Activated CD4-positive, alpha-beta memory T cell treated with anti-CD3 and anti-CD28 coated beads for 36 hours (primary cell): ENCODE measurements at regions not wholly inside any gene's neighbourhood (a gene's known extent, or its start where the extent isn't known, plus 50 kb on each side); places are given as distances from the start of the nearest gene placed in this dataset.

Experiments
- CTCF ChIA-PET: fragments of 350-600 bp; sonication (Branson Sonifier 250); formaldehyde crosslinking; loops from one replicate; lab custom pipeline; 2021; ENCODE audit warnings: antibody characterized with exemption, inconsistent platforms; lab: Charles Lee
- POLR2A ChIA-PET: fragments of 350-600 bp; sonication (Branson Sonifier 250); formaldehyde crosslinking; loops from one replicate; lab custom pipeline; 2021; ENCODE audit warnings: antibody characterized with exemption; lab: Charles Lee
- DNase-seq: peaks from one replicate; pipeline ENCODE4 v3.0.0-alpha.2; 2020
- H3K27ac Mint-ChIP-seq: one replicate; pipeline ENCODE4 v1.8.0; 2021; ENCODE audit warnings: mixed read lengths
- H3K27me3 Mint-ChIP-seq: one replicate; pipeline ENCODE4 v1.8.0; 2021; ENCODE audit warnings: mixed read lengths
- H3K36me3 Mint-ChIP-seq: one replicate; pipeline ENCODE4 v1.8.0; 2021; ENCODE audit warnings: mixed read lengths
- H3K4me1 Mint-ChIP-seq: one replicate; pipeline ENCODE4 v1.8.0; 2021; ENCODE audit warnings: low read depth, mixed read lengths
- H3K4me3 Mint-ChIP-seq: one replicate; pipeline ENCODE4 v1.8.0; 2021; ENCODE audit warnings: mild to moderate bottlenecking, mixed read lengths
- H3K9me3 Mint-ChIP-seq: one replicate; pipeline ENCODE4 v1.8.0; 2021; ENCODE audit warnings: mixed read lengths
- intact Hi-C: fragments of 100-400 bp; cut with micrococcal nuclease; formaldehyde crosslinking; loops from one replicate; pipeline ENCODE4 v1.15.1; 2023

GRCh38 chr12:5294274-5295070, 137.4 kb upstream of the NTF3 start:
- ChIA-PET CTCF (no interaction called here), POLR2A (no interaction called here)
- intact Hi-C loops: no loop called here
- H3K27ac Mint-ChIP-seq: no peak overlapping the region
- no peak overlapping the region for H3K4me3 Mint-ChIP-seq
- peaks cover 5% of the 10 kb centered on the region for H3K27me3 Mint-ChIP-seq
- no peaks in the 10 kb centered on the region for H3K36me3 Mint-ChIP-seq
- no peak for DNase-seq
- H3K9me3 Mint-ChIP-seq: no peaks in the 10 kb centered on the region
- H3K4me1 Mint-ChIP-seq: no peaks in the 10 kb centered on the region

GRCh38 chr12:5295151-5295550, 136.8 kb upstream of the NTF3 start:
- ChIA-PET POLR2A (no interaction called here), CTCF (no interaction called here)
- no peak overlapping the region for H3K4me3 Mint-ChIP-seq
- peaks cover 5% of the 10 kb centered on the region for H3K27me3 Mint-ChIP-seq
- no peaks in the 10 kb centered on the region for H3K9me3 Mint-ChIP-seq
- no peaks in the 10 kb centered on the region for H3K4me1 Mint-ChIP-seq
- intact Hi-C loops: no loop called here
- H3K36me3 Mint-ChIP-seq: no peaks in the 10 kb centered on the region
- no peak for DNase-seq
- H3K27ac Mint-ChIP-seq: no peak overlapping the region

GRCh38 chr12:5295996-5296395, 135.9 kb upstream of the NTF3 start:
- ChIA-PET CTCF (no interaction called here), POLR2A (no interaction called here)
- Mint-ChIP-seq H3K9me3 (no peaks in the 10 kb centered on the region), H3K36me3 (no peaks in the 10 kb centered on the region), H3K4me1 (no peaks in the 10 kb centered on the region), H3K27ac (no peak overlapping the region), H3K4me3 (no peak overlapping the region), H3K27me3 (peaks cover 5% of the 10 kb centered on the region)
- DNase-seq: no peak
- intact Hi-C loops: no loop called here

GRCh38 chr12:5301539-5301938, 130.4 kb upstream of the NTF3 start:
- POLR2A ChIA-PET: no interaction called here
- Mint-ChIP-seq H3K27me3 (peaks cover 2% of the 10 kb centered on the region), H3K9me3 (no peaks in the 10 kb centered on the region), H3K27ac (no peak overlapping the region), H3K36me3 (no peaks in the 10 kb centered on the region), H3K4me3 (no peak overlapping the region), H3K4me1 (no peaks in the 10 kb centered on the region)
- intact Hi-C loops: no loop called here
- no peak for DNase-seq
- CTCF ChIA-PET: no interaction called here

- Mint-ChIP-seq H3K27me3 (peaks cover 2% of the 10 kb centered on the region), H3K27ac (no peak overlapping the region), H3K4me1 (no peaks in the 10 kb centered on the region), H3K36me3 (no peaks in the 10 kb centered on the region), H3K9me3 (no peaks in the 10 kb centered on the region), H3K4me3 (no peak overlapping the region)
- DNase-seq: no peak
- intact Hi-C loops: no loop called here
- POLR2A ChIA-PET: no interaction called here
- CTCF ChIA-PET: no interaction called here
Measured at GRCh38 chr12:5305425-5305824, 126.5 kb upstream of the NTF3 start.

- no peaks in the 10 kb centered on the region for H3K36me3 Mint-ChIP-seq
- no peak overlapping the region for H3K4me3 Mint-ChIP-seq
- intact Hi-C loops: no loop called here
- POLR2A ChIA-PET: no interaction called here
- H3K4me1 Mint-ChIP-seq: no peaks in the 10 kb centered on the region
- H3K27me3 Mint-ChIP-seq: peaks cover 2% of the 10 kb centered on the region
- DNase-seq: no peak
- no peaks in the 10 kb centered on the region for H3K9me3 Mint-ChIP-seq
- H3K27ac Mint-ChIP-seq: no peak overlapping the region
- CTCF ChIA-PET: no interaction called here
Measured at GRCh38 chr12:5305886-5306545, 125.9 kb upstream of the NTF3 start.

- Mint-ChIP-seq H3K4me1 (no peaks in the 10 kb centered on the region), H3K4me3 (no peak overlapping the region), H3K27me3 (no peaks in the 10 kb centered on the region), H3K27ac (no peak overlapping the region), H3K36me3 (no peaks in the 10 kb centered on the region), H3K9me3 (no peaks in the 10 kb centered on the region)
- ChIA-PET CTCF (no interaction called here), POLR2A (no interaction called here)
- intact Hi-C loops: no loop called here
- DNase-seq: no peak
Measured at GRCh38 chr12:5307065-5307464, 124.8 kb upstream of the NTF3 start.

- ChIA-PET CTCF (no interaction called here), POLR2A (no interaction called here)
- Mint-ChIP-seq H3K4me3 (no peak overlapping the region), H3K9me3 (no peaks in the 10 kb centered on the region), H3K27me3 (no peaks in the 10 kb centered on the region), H3K36me3 (no peaks in the 10 kb centered on the region), H3K4me1 (no peaks in the 10 kb centered on the region), H3K27ac (no peak overlapping the region)
- no peak for DNase-seq
- intact Hi-C loops: no loop called here
Measured at GRCh38 chr12:5308216-5308615, 123.7 kb upstream of the NTF3 start.

- no peaks in the 10 kb centered on the region for H3K36me3 Mint-ChIP-seq
- H3K4me1 Mint-ChIP-seq: no peaks in the 10 kb centered on the region
- no peak for DNase-seq
- H3K4me3 Mint-ChIP-seq: no peak overlapping the region
- no peak overlapping the region for H3K27ac Mint-ChIP-seq
- H3K27me3 Mint-ChIP-seq: no peaks in the 10 kb centered on the region
- H3K9me3 Mint-ChIP-seq: no peaks in the 10 kb centered on the region
- ChIA-PET POLR2A (no interaction called here), CTCF (no interaction called here)
- intact Hi-C loops: no loop called here
Measured at GRCh38 chr12:5308996-5309395, 122.9 kb upstream of the NTF3 start.

GRCh38 chr12:5309654-5310053, 122.3 kb upstream of the NTF3 start:
- CTCF ChIA-PET: no interaction called here
- Mint-ChIP-seq H3K27me3 (no peaks in the 10 kb centered on the region), H3K27ac (no peak overlapping the region), H3K4me3 (no peak overlapping the region), H3K4me1 (no peaks in the 10 kb centered on the region), H3K9me3 (no peaks in the 10 kb centered on the region), H3K36me3 (no peaks in the 10 kb centered on the region)
- DNase-seq: no peak
- intact Hi-C loops: no loop called here
- POLR2A ChIA-PET: no interaction called here

- ChIA-PET POLR2A (no interaction called here), CTCF (no interaction called here)
- Mint-ChIP-seq H3K4me3 (no peak overlapping the region), H3K9me3 (no peaks in the 10 kb centered on the region), H3K36me3 (no peaks in the 10 kb centered on the region), H3K27ac (no peak overlapping the region), H3K4me1 (no peaks in the 10 kb centered on the region), H3K27me3 (no peaks in the 10 kb centered on the region)
- DNase-seq: no peak
- intact Hi-C loops: no loop called here
Measured at GRCh38 chr12:5310151-5310550, 121.8 kb upstream of the NTF3 start.

GRCh38 chr12:5317556-5317955, 114.4 kb upstream of the NTF3 start:
- Mint-ChIP-seq H3K36me3 (no peaks in the 10 kb centered on the region), H3K27ac (no peak overlapping the region), H3K9me3 (peaks cover 3% of the 10 kb centered on the region), H3K27me3 (peaks cover 12% of the 10 kb centered on the region), H3K4me3 (no peak overlapping the region), H3K4me1 (no peaks in the 10 kb centered on the region)
- DNase-seq: no peak
- intact Hi-C loops: no loop called here
- ChIA-PET CTCF (no interaction called here), POLR2A (no interaction called here)

GRCh38 chr12:5318874-5319273, 113.0 kb upstream of the NTF3 start:
- DNase-seq: no peak
- CTCF ChIA-PET: no interaction called here
- no peaks in the 10 kb centered on the region for H3K36me3 Mint-ChIP-seq
- intact Hi-C loops: no loop called here
- H3K9me3 Mint-ChIP-seq: peaks cover 3% of the 10 kb centered on the region
- peaks cover 12% of the 10 kb centered on the region for H3K27me3 Mint-ChIP-seq
- no peak overlapping the region for H3K4me3 Mint-ChIP-seq
- H3K4me1 Mint-ChIP-seq: no peaks in the 10 kb centered on the region
- no peak overlapping the region for H3K27ac Mint-ChIP-seq
- POLR2A ChIA-PET: no interaction called here
